HK-2 (cell line): ENCODE measurements at regions not wholly inside any gene's neighbourhood (a gene's known extent, or its start where the extent isn't known, plus 50 kb on each side); places are given as distances from the start of the nearest gene placed in this dataset.
A peak's percentile ranks its signal among the peaks of the same experiment; 100 is the strongest.
"Not testable (repeated sequence)": the region's sequence is repeated elsewhere in the genome, so short reads cannot be mapped to it uniquely, and the experiment has no call there.

ENCODE experiments used
- DNase-seq: peaks from one replicate; pipeline ENCODE4 v3.0.0-alpha.2; 2018; ENCODE audit not compliant: unreplicated experiment

GRCh38 chr1:148386031-148386398 lies 97.1 kb downstream of the PPIAL4G start:
- DNase-seq, result not testable (repeated sequence)

- DNase-seq, result no peak
Measured at GRCh38 chr1:148385371-148386030, 97.6 kb downstream of the PPIAL4G start.

GRCh38 chr1:148383966-148384365 lies 99.1 kb downstream of the PPIAL4G start:
- DNase-seq, result no peak

GRCh38 chr1:148379697-148380096 lies 103.4 kb downstream of the PPIAL4G start:
- DNase-seq, result no peak

- DNase-seq, result no peak
Measured at GRCh38 chr1:148379170-148379500, 104.0 kb downstream of the PPIAL4G start.

GRCh38 chr1:148377992-148378391 lies 105.1 kb downstream of the PPIAL4G start:
- not testable (repeated sequence) for DNase-seq

- DNase-seq, result not testable (repeated sequence)
Measured at GRCh38 chr1:148377045-148377444, 106.1 kb downstream of the PPIAL4G start.

- no peak for DNase-seq
Measured at GRCh38 chr1:148374101-148374500, 109.0 kb downstream of the PPIAL4G start.

GRCh38 chr1:148373192-148373925 lies 109.7 kb downstream of the PPIAL4G start:
- DNase-seq, result no peak

- no peak for DNase-seq
Measured at GRCh38 chr1:148372731-148373130, 110.4 kb downstream of the PPIAL4G start.

GRCh38 chr1:148372051-148372726 lies 110.9 kb downstream of the PPIAL4G start:
- not testable (repeated sequence) for DNase-seq

- DNase-seq, result peak; percentile 51
Measured at GRCh38 chr1:148371551-148371994, 111.5 kb downstream of the PPIAL4G start.

GRCh38 chr1:148370661-148371060 lies 112.4 kb downstream of the PPIAL4G start:
- DNase-seq, result not testable (repeated sequence)

GRCh38 chr1:148367596-148367995 lies 115.5 kb downstream of the PPIAL4G start:
- DNase-seq, result no peak

GRCh38 chr1:148366136-148366753 lies 116.9 kb downstream of the PPIAL4G start:
- DNase-seq, result not testable (repeated sequence)

GRCh38 chr1:148365151-148365550 lies 118.0 kb downstream of the PPIAL4G start:
- DNase-seq, result not testable (repeated sequence)

GRCh38 chr1:148363979-148364378 lies 119.1 kb downstream of the PPIAL4G start:
- DNase-seq, result not testable (repeated sequence)

GRCh38 chr1:148363439-148363810 lies 119.7 kb downstream of the PPIAL4G start:
- DNase-seq, result no peak

GRCh38 chr1:148362626-148363438 lies 120.3 kb downstream of the PPIAL4G start:
- DNase-seq, result no peak

GRCh38 chr1:148362216-148362611 lies 120.9 kb downstream of the PPIAL4G start:
- no peak for DNase-seq

- not testable (repeated sequence) for DNase-seq
Measured at GRCh38 chr1:148361427-148362215, 121.5 kb downstream of the PPIAL4G start.
